Epidermal melanocyte (primary cell): ENCODE measurements at regions not wholly inside any gene's neighbourhood (a gene's known extent, or its start where the extent isn't known, plus 50 kb on each side); places are given as distances from the start of the nearest gene placed in this dataset.

Experiments
- DNase-seq: peaks from one replicate; pipeline ENCODE4 v3.0.0; 2011; ENCODE audit warnings: low spot score; ENCODE audit not compliant: insufficient read length

GRCh38 chr9:1658661-1659362, 356.3 kb upstream of the SMARCA2 start:
- DNase-seq: no peak

- no peak for DNase-seq
Measured at GRCh38 chr9:1659363-1659690, 355.8 kb upstream of the SMARCA2 start.

- DNase-seq: no peak
Measured at GRCh38 chr9:1668441-1668840, 346.7 kb upstream of the SMARCA2 start.

- DNase-seq: no peak
Measured at GRCh38 chr9:1673300-1673699, 341.8 kb upstream of the SMARCA2 start.

- DNase-seq: no peak
Measured at GRCh38 chr9:1676771-1677170, 338.4 kb upstream of the SMARCA2 start.

GRCh38 chr9:1683951-1684350, 331.2 kb upstream of the SMARCA2 start:
- DNase-seq: no peak

- DNase-seq: no peak
Measured at GRCh38 chr9:1698991-1699390, 316.2 kb upstream of the SMARCA2 start.

GRCh38 chr9:1701113-1701512, 314.0 kb upstream of the SMARCA2 start:
- no peak for DNase-seq

- no peak for DNase-seq
Measured at GRCh38 chr9:1702701-1703100, 312.4 kb upstream of the SMARCA2 start.

- no peak for DNase-seq
Measured at GRCh38 chr9:1707291-1707690, 307.9 kb upstream of the SMARCA2 start.

GRCh38 chr9:1708219-1708618, 306.9 kb upstream of the SMARCA2 start:
- no peak for DNase-seq

- DNase-seq: no peak
Measured at GRCh38 chr9:1709347-1709746, 305.8 kb upstream of the SMARCA2 start.

GRCh38 chr9:1712861-1713450, 302.2 kb upstream of the SMARCA2 start:
- no peak for DNase-seq

- no peak for DNase-seq
Measured at GRCh38 chr9:1713841-1714240, 301.3 kb upstream of the SMARCA2 start.

- no peak for DNase-seq
Measured at GRCh38 chr9:1717882-1718281, 297.3 kb upstream of the SMARCA2 start.

- DNase-seq: no peak
Measured at GRCh38 chr9:1718836-1719235, 296.3 kb upstream of the SMARCA2 start.

- no peak for DNase-seq
Measured at GRCh38 chr9:1721196-1721595, 294.0 kb upstream of the SMARCA2 start.

- DNase-seq: no peak
Measured at GRCh38 chr9:1722404-1722803, 292.7 kb upstream of the SMARCA2 start.

GRCh38 chr9:1723522-1724015, 291.6 kb upstream of the SMARCA2 start:
- DNase-seq: no peak

- no peak for DNase-seq
Measured at GRCh38 chr9:1726993-1727759, 288.0 kb upstream of the SMARCA2 start.

GRCh38 chr9:1729631-1730030, 285.5 kb upstream of the SMARCA2 start:
- DNase-seq: no peak

- no peak for DNase-seq
Measured at GRCh38 chr9:1732670-1733069, 282.5 kb upstream of the SMARCA2 start.
